Transverse colon (tissue), 4 donors: ENCODE measurements at regions not wholly inside any gene's neighbourhood (a gene's known extent, or its start where the extent isn't known, plus 50 kb on each side); places are given as distances from the start of the nearest gene placed in this dataset.

ENCODE experiments used
- CTCF ChIP-seq, 5 experiments: fragments of 200-600 bp in 3 of 5; fragments of 450-650 bp in 2 of 5; sonication (generic) in 3 of 5; IDR thresholded peaks; 1 replicate in 2 of 5; 2 replicates in 3 of 5; pipeline ENCODE4 v1.5.1; 2016 to 2017; ENCODE audit warnings: antibody characterized with exemption in 5 of 5, inconsistent platforms in 3 of 5, mild to moderate bottlenecking in 2 of 5, moderate library complexity in 1 of 5
- POLR2A ChIP-seq: fragments of 450-650 bp; IDR thresholded peaks from one replicate; pipeline ENCODE4 v1.6.1; 2016; ENCODE audit warnings: antibody characterized with exemption, mild to moderate bottlenecking, moderate library complexity
- POLR2AphosphoS5 ChIP-seq, 3 donors: sonication (generic); formaldehyde crosslinking; IDR thresholded peaks; one replicate each; pipeline ENCODE4 v1.6.1; 2016; ENCODE audit warnings: antibody characterized with exemption in 3 of 3

DNA sequence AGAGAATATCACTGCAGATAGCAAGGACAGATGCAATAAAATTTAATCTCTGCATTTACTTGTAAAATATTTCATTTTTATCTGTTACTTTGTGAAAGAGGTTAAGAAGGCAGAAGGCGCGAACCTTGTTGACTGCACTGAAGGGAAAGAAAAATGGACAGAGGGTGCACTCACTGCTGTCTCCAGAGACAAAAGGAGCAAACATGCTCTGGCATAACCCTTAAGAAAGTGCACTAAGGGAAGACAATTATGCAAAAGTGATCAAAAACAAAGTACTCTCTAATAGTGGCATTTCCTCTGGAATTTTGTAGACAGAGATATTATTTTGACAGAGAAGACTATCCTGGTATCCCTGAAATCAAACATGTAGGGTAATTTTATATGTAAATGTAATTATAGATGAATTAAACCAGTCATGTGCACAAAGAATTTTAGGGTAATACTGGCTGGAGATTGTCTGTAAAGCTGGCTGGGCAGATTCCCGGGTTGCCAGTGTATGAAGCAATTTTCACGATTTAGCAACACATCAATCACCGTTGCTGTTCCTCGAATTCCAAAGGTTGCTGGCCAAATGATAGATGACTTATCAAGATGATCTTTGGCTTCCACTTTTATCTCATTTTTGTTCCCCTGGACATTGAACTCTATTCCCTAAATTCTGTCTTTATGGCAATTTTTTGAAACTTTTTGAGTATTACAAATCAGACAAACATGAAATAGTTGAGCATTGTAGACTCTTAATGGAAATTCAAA lies 1176.9 kb downstream of the SUCLG1 start:
- TF ChIP-seq CTCF (IDR thresholded peaks at IDR 0.05) (no peak), POLR2A (no peak), POLR2AphosphoS5 (IDR thresholded peaks at IDR 0.05) (no peak)
